K562 (cell line): ENCODE measurements at regions not wholly inside any gene's neighbourhood (a gene's known extent, or its start where the extent isn't known, plus 50 kb on each side); places are given as distances from the start of the nearest gene placed in this dataset.

Experiments
- ATAC-seq: fragments of 200-7000 bp; cut with Tn5 transposase; 3 replicates; pipeline ENCODE4 v1.9.1; 2020; ENCODE audit warnings: moderate library complexity
- BruUV-seq: library from RNA; stranded (reverse); fragments of 400-500 nt; replicated peaks from 2 replicates; lab custom pipeline; 2021; lab: Mats Ljungman, UMichigan
- CTCF ChIA-PET: fragments of 300-600 bp; formaldehyde crosslinking; extraction: SDS; loops from one replicate; lab custom pipeline; 2021; ENCODE audit warnings: low intra/inter-chr PET ratio; lab: Yijun Ruan, JAX
- POLR2A ChIA-PET: fragments of 300-600, 350-650 bp; sonication (Branson Sonifier 250); formaldehyde crosslinking; extraction: SDS; loops from one replicate; lab custom pipeline; 2021; ENCODE audit warnings: antibody characterized with exemption, inconsistent platforms; lab: Yijun Ruan, JAX
- DNase-seq, 4 experiments: peaks; one replicate each; pipeline versions ENCODE4 v3.0.0 to v3.0.0-alpha.2; 2011 to 2018; ENCODE audit warnings: low spot score in 3 of 4, mixed read lengths in 3 of 4; ENCODE audit errors: extremely low read depth in 1 of 4
- FAIRE-seq: peaks from 2 replicates; lab custom pipeline; 2011; peaks lifted over from hg19 to GRCh38; lab: Jason Lieb, UNC
- H2AFZ ChIP-seq: 2 replicates; pipeline ENCODE4 v1.6.0; 2011; ENCODE audit warnings: low read depth, low read length, control low read depth, inconsistent platforms
- H3K27ac ChIP-seq: fragments of 200-600 bp; 3 replicates; pipeline ENCODE4 v1.8.0; 2011; ENCODE audit warnings: low read depth, mild to moderate bottlenecking, control low read depth, inconsistent platforms, low read length, moderate library complexity, mixed read lengths; ENCODE audit errors: extremely low read depth
- H3K27me3 ChIP-seq, 2 experiments: fragments of 300-600 bp in 1 of 2; 2 replicates in 1 of 2; 3 replicates in 1 of 2; pipeline versions ENCODE4 v1.6.0 to v1.8.0; 2011; ENCODE audit warnings: inconsistent platforms in 2 of 2, low read length in 2 of 2, mild to moderate bottlenecking in 1 of 2, mixed read lengths in 1 of 2, moderate library complexity in 1 of 2; ENCODE audit not compliant: control insufficient read depth in 2 of 2, insufficient read depth in 2 of 2
- H3K36me3 ChIP-seq: fragments of 300-600 bp; 3 replicates; pipeline ENCODE4 v1.8.0; 2011; ENCODE audit warnings: mild to moderate bottlenecking, low read length, inconsistent platforms; ENCODE audit not compliant: control insufficient read depth, insufficient read depth
- H3K4me1 ChIP-seq, 2 experiments: fragments of 200-600 bp in 1 of 2; replicated peaks in 1 of 2; 2 replicates in 1 of 2; 3 replicates in 1 of 2; pipeline versions ENCODE4 v1.5.1 to v1.8.0; 2011; ENCODE audit warnings: inconsistent platforms in 2 of 2, low read length in 2 of 2, mild to moderate bottlenecking in 1 of 2, mixed read lengths in 1 of 2, moderate library complexity in 1 of 2; ENCODE audit not compliant: control insufficient read depth in 2 of 2, insufficient read depth in 2 of 2
- H3K4me2 ChIP-seq: 2 replicates; pipeline ENCODE4 v1.6.1; 2011; ENCODE audit warnings: low read length, control low read depth, inconsistent platforms, mixed read lengths; ENCODE audit not compliant: insufficient read depth
- H3K4me3 ChIP-seq: fragments of 200-600 bp; sonication (generic), shearing (Covaris generic); 2 replicates; pipeline ENCODE4 v1.5.1; 2016; ENCODE audit warnings: control low read depth, inconsistent platforms
- H3K79me2 ChIP-seq: fragments of 200-600 bp; 3 replicates; pipeline ENCODE4 v1.8.0; 2011; ENCODE audit warnings: low read length, inconsistent platforms; ENCODE audit not compliant: control insufficient read depth, insufficient read depth
- H3K9ac ChIP-seq, 2 experiments: 2 replicates each; pipeline versions ENCODE4 v1.6.0 to v1.6.1; 2011; ENCODE audit warnings: low read depth in 2 of 2, low read length in 2 of 2, control low read depth in 1 of 2, inconsistent platforms in 1 of 2, mild to moderate bottlenecking in 1 of 2, mixed read lengths in 1 of 2; ENCODE audit not compliant: insufficient read depth in 1 of 2
- H3K9me1 ChIP-seq: one replicate; pipeline ENCODE4 v1.6.0; 2011; ENCODE audit warnings: inconsistent platforms, mild to moderate bottlenecking, low read length, moderate library complexity; ENCODE audit not compliant: control insufficient read depth, insufficient read depth
- H3K9me3 ChIP-seq: replicated peaks from 2 replicates; pipeline ENCODE4 v1.5.1; 2011; ENCODE audit warnings: low read depth, low read length, inconsistent platforms; ENCODE audit not compliant: control insufficient read depth, insufficient read depth
- H4K20me1 ChIP-seq: replicated peaks from 2 replicates; pipeline ENCODE4 v1.6.1; 2011; ENCODE audit warnings: low read length, inconsistent platforms, mixed read lengths; ENCODE audit not compliant: control insufficient read depth, insufficient read depth
- BRF1 ChIP-seq: IDR thresholded peaks from 3 replicates; pipeline ENCODE4 v1.6.1; 2011; ENCODE audit warnings: borderline replicate concordance, mild to moderate bottlenecking; ENCODE audit not compliant: insufficient read length; ENCODE audit errors: extremely low read depth
- FOS ChIP-seq: IDR thresholded peaks from 3 replicates; pipeline ENCODE4 v1.6.1; 2011; ENCODE audit not compliant: insufficient read length; ENCODE audit errors: extremely low read depth
- GATA2 ChIP-seq: sonication (generic); formaldehyde crosslinking; IDR thresholded peaks from 2 replicates; pipeline ENCODE4 v1.4.0; 2020; ENCODE audit warnings: mild to moderate bottlenecking, missing genetic modification reagents
- L3MBTL2 ChIP-seq: fragments of 450-650 bp; IDR thresholded peaks from 2 replicates; pipeline ENCODE4 v1.6.1; 2016; ENCODE audit warnings: mild to moderate bottlenecking, moderate library complexity
- NFRKB ChIP-seq: fragments of 450-650 bp; IDR thresholded peaks from 2 replicates; pipeline ENCODE4 v1.6.1; 2016; ENCODE audit warnings: low read depth
- RFX1 ChIP-seq: fragments of 450-650 bp; IDR thresholded peaks from 2 replicates; pipeline ENCODE4 v1.6.1; 2016; ENCODE audit warnings: mild to moderate bottlenecking, moderate library complexity
- SAP30 ChIP-seq: fragments of 200-600 bp; sonication (generic); IDR thresholded peaks from 2 replicates; pipeline ENCODE4 v1.6.1; 2012; ENCODE audit warnings: borderline replicate concordance, low read depth, mild to moderate bottlenecking, moderate library complexity, low read length, control low read depth, inconsistent platforms; ENCODE audit not compliant: insufficient read depth, poor library complexity, severe bottlenecking
- SRF ChIP-seq, 2 experiments: fragments of 250-450, 450-650 bp in 1 of 2; sonication (Bioruptor Pico) in 1 of 2; sonication (generic) in 1 of 2; formaldehyde crosslinking; IDR thresholded peaks; 2 replicates each; pipeline versions ENCODE4 v1.5.0 to v1.5.1; 2020 to 2022; ENCODE audit warnings: mild to moderate bottlenecking in 1 of 2, missing genetic modification reagents in 1 of 2
- TFAM ChIP-seq: fragments of 250-450 bp; sonication (Bioruptor Pico); conservative IDR thresholded peaks from 2 replicates; pipeline ENCODE4 v1.5.0; 2021; ENCODE audit warnings: mild to moderate bottlenecking, moderate library complexity
- YBX1 ChIP-seq: fragments of 450-650 bp; IDR thresholded peaks from 2 replicates; pipeline ENCODE4 v1.7.1; 2016; ENCODE audit warnings: mild to moderate bottlenecking
- ZNF217 ChIP-seq: sonication (generic); formaldehyde crosslinking; IDR thresholded peaks from 2 replicates; pipeline ENCODE4 v1.8.0; 2022; ENCODE audit warnings: mild to moderate bottlenecking, missing genetic modification reagents
- WGBS: fragments of 100-300 bp; shearing (Covaris generic); methylation state at CpG from one replicate; pipeline ENCODE4 v1.1.6; 2016; ENCODE audit warnings: low coverage, mixed read lengths; ENCODE audit not compliant: insufficient coverage; ENCODE audit errors: missing lambda C conversion rate; 5-methylcytosine and 5-hydroxymethylcytosine counted together
- in situ Hi-C: fragments of 300-500 bp; cut with MboI; formaldehyde crosslinking; loops from 4 replicates; pipeline ENCODE4 v1.15.0; 2018; ENCODE audit warnings: inconsistent platforms, mixed read lengths
- intact Hi-C: fragments of 100-400 bp; cut with micrococcal nuclease; formaldehyde crosslinking; loops from 2 replicates; pipeline ENCODE4 v1.14.2; 2022
- TF ChIP-seq, protein P1 (sequence below): fragments of 200-800 bp; sonication (Bioruptor generic); IDR thresholded peaks from 2 replicates; pipeline ENCODE4 v1.6.1; 2017; ENCODE audit warnings: missing genetic modification characterization, missing compliant biosample characterization
- TF ChIP-seq, protein P2 (sequence below): fragments of 200-400 bp; formaldehyde crosslinking; IDR thresholded peaks from 2 replicates; pipeline ENCODE4 v1.6.1; 2017; ENCODE audit warnings: mild to moderate bottlenecking, low read depth, low read length, moderate library complexity

DNA sequence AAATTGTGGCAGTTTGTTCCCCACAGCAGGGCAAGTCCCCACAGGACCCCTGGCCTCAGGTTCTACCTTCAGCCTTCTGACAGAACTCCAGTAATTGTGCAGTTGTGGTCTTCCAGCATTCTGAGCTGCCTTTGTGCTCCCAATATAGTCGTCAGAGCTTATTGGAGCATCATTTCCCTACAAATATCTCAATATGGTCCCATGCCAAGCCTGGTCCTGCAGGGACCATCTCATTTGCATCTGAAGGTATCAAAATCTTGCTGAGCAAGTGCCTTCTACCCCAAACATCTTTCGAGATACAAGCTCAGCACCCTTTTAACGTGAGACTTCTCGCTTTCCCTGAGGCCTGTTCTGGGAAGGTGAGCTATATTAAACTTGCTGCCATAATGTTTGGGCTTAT is 333.9 kb upstream of the CDH11 start:
- BruUV-seq: no TSS peak
- Histone ChIP-seq H2AFZ (no peak overlapping the region), H3K9me1 (no peaks in the 10 kb centered on the region), H4K20me1 (no peaks in the 10 kb centered on the region), H3K4me1 (no peaks in the 10 kb centered on the region), H3K9ac (no peak overlapping the region), H3K27ac (no peak overlapping the region), H3K4me3 (no peak overlapping the region), H3K79me2 (no peaks in the 10 kb centered on the region), H3K9me3 (no peaks in the 10 kb centered on the region), H3K36me3 (no peaks in the 10 kb centered on the region), H3K27me3 (no peaks in the 10 kb centered on the region), H3K4me2 (no peak overlapping the region)
- TF ChIP-seq ZNF217 (CRISPR knock-in tag): no peak
- no peak for TF ChIP-seq NFRKB
- no peak for TF ChIP-seq SRF (CRISPR knock-in tag; IDR thresholded peaks at IDR 0.05)
- no peak for TF ChIP-seq FOS
- TF ChIP-seq L3MBTL2: no peak
- TF ChIP-seq, protein P1, sequence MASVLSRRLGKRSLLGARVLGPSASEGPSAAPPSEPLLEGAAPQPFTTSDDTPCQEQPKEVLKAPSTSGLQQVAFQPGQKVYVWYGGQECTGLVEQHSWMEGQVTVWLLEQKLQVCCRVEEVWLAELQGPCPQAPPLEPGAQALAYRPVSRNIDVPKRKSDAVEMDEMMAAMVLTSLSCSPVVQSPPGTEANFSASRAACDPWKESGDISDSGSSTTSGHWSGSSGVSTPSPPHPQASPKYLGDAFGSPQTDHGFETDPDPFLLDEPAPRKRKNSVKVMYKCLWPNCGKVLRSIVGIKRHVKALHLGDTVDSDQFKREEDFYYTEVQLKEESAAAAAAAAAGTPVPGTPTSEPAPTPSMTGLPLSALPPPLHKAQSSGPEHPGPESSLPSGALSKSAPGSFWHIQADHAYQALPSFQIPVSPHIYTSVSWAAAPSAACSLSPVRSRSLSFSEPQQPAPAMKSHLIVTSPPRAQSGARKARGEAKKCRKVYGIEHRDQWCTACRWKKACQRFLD (CRISPR knock-in tag): no peak
- TF ChIP-seq RFX1: no peak
- TF ChIP-seq GATA2 (CRISPR knock-in tag): no peak
- TF ChIP-seq, protein P2, sequence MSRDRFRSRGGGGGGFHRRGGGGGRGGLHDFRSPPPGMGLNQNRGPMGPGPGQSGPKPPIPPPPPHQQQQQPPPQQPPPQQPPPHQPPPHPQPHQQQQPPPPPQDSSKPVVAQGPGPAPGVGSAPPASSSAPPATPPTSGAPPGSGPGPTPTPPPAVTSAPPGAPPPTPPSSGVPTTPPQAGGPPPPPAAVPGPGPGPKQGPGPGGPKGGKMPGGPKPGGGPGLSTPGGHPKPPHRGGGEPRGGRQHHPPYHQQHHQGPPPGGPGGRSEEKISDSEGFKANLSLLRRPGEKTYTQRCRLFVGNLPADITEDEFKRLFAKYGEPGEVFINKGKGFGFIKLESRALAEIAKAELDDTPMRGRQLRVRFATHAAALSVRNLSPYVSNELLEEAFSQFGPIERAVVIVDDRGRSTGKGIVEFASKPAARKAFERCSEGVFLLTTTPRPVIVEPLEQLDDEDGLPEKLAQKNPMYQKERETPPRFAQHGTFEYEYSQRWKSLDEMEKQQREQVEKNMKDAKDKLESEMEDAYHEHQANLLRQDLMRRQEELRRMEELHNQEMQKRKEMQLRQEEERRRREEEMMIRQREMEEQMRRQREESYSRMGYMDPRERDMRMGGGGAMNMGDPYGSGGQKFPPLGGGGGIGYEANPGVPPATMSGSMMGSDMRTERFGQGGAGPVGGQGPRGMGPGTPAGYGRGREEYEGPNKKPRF: no peak
- no peak for TF ChIP-seq TFAM
- TF ChIP-seq YBX1: no peak
- no peak for TF ChIP-seq SAP30
- TF ChIP-seq BRF1: no peak
- FAIRE-seq: no peak
- DNase-seq: no peak
- intact Hi-C loops (no loop called here), in situ Hi-C loops (no loop called here)
- POLR2A ChIA-PET: no interaction called here
- WGBS: 5% methylated on average over 4 of the region's 4 CpGs
- CTCF ChIA-PET: no interaction called here
- no peak for ATAC-seq
